Liver (tissue), 8 donors: ENCODE measurements at regions not wholly inside any gene's neighbourhood (a gene's known extent, or its start where the extent isn't known, plus 50 kb on each side); places are given as distances from the start of the nearest gene placed in this dataset.

ENCODE experiments used
- DNase-seq: peaks from one replicate; pipeline ENCODE4 v3.0.0-alpha.2; 2017; ENCODE audit warnings: low spot score
- H3K27ac ChIP-seq, 2 donors: one replicate each; pipeline ENCODE4 v1.7.0; 2013; ENCODE audit warnings: inconsistent platforms in 2 of 2, low read length in 2 of 2, control low read depth in 1 of 2, low read depth in 1 of 2, mild to moderate bottlenecking in 1 of 2
- H3K27me3 ChIP-seq, 4 donors: one replicate each; pipeline versions ENCODE4 v1.6.1 to v1.7.0; 2013; ENCODE audit warnings: low read length in 3 of 4, inconsistent platforms in 1 of 4, mild to moderate bottlenecking in 1 of 4, moderate library complexity in 1 of 4; ENCODE audit not compliant: control insufficient read depth in 4 of 4, insufficient read depth in 4 of 4
- H3K36me3 ChIP-seq, 4 donors: one replicate each; pipeline versions ENCODE4 v1.6.1 to v1.7.0; 2013; ENCODE audit warnings: low read length in 3 of 4, mild to moderate bottlenecking in 3 of 4, low read depth in 1 of 4, moderate library complexity in 1 of 4; ENCODE audit not compliant: control insufficient read depth in 4 of 4, insufficient read depth in 3 of 4
- H3K4me1 ChIP-seq, 4 donors: one replicate each; pipeline versions ENCODE4 v1.6.1 to v1.7.0; 2013; ENCODE audit warnings: low read length in 3 of 4, mild to moderate bottlenecking in 3 of 4, moderate library complexity in 1 of 4; ENCODE audit not compliant: control insufficient read depth in 4 of 4, insufficient read depth in 4 of 4
- H3K4me3 ChIP-seq, 3 donors: one replicate each; pipeline versions ENCODE4 v1.6.1 to v1.7.0; 2013; ENCODE audit warnings: low read length in 3 of 3, control low read depth in 1 of 3, low read depth in 1 of 3, mild to moderate bottlenecking in 1 of 3
- H3K9ac ChIP-seq, 2 donors: one replicate each; pipeline ENCODE4 v1.7.0; 2013; ENCODE audit warnings: low read length in 2 of 2, mild to moderate bottlenecking in 2 of 2, moderate library complexity in 2 of 2, control low read depth in 1 of 2, low read depth in 1 of 2
- H3K9me3 ChIP-seq, 4 donors: one replicate each; pipeline versions ENCODE4 v1.6.1 to v1.7.0; 2013; ENCODE audit warnings: low read length in 3 of 4; ENCODE audit not compliant: control insufficient read depth in 4 of 4
- EGR1 ChIP-seq, 2 donors: IDR thresholded peaks; 2 replicates each; pipeline ENCODE4 v1.6.1; 2016 to 2018; ENCODE audit warnings: antibody characterized with exemption in 2 of 2, low read depth in 2 of 2
- FOXA1 ChIP-seq: IDR thresholded peaks from 2 replicates; pipeline ENCODE4 v1.6.1; 2016; ENCODE audit warnings: antibody characterized with exemption
- FOXA2 ChIP-seq: IDR thresholded peaks from 2 replicates; pipeline ENCODE4 v1.6.1; 2016; ENCODE audit warnings: antibody characterized with exemption
- GABPA ChIP-seq, 2 donors: IDR thresholded peaks in 1 of 2; conservative IDR thresholded peaks in 1 of 2; 2 replicates each; pipeline ENCODE4 v1.6.1; 2016; ENCODE audit warnings: antibody characterized with exemption in 2 of 2, mild to moderate bottlenecking in 1 of 2, moderate library complexity in 1 of 2
- HNF4A ChIP-seq, 2 donors: conservative IDR thresholded peaks; 2 replicates each; pipeline ENCODE4 v1.6.1; 2016; ENCODE audit warnings: antibody characterized with exemption in 2 of 2, mild to moderate bottlenecking in 2 of 2
- HNF4G ChIP-seq: IDR thresholded peaks from 2 replicates; pipeline ENCODE4 v1.6.1; 2016; ENCODE audit warnings: antibody characterized with exemption
- JUND ChIP-seq, 2 donors: IDR thresholded peaks; 2 replicates each; pipeline ENCODE4 v1.6.1; 2016; ENCODE audit warnings: antibody characterized with exemption in 2 of 2
- NR2F2 ChIP-seq: IDR thresholded peaks from 2 replicates; pipeline ENCODE4 v1.6.1; 2016; ENCODE audit warnings: antibody characterized with exemption
- RXRA ChIP-seq, 2 donors: IDR thresholded peaks; 2 replicates each; pipeline ENCODE4 v1.6.1; 2017 to 2018; ENCODE audit warnings: antibody characterized with exemption in 2 of 2, mild to moderate bottlenecking in 1 of 2
- SP1 ChIP-seq: IDR thresholded peaks from 2 replicates; pipeline ENCODE4 v1.6.1; 2018; ENCODE audit warnings: antibody characterized with exemption, mild to moderate bottlenecking
- YY1 ChIP-seq: IDR thresholded peaks from 2 replicates; pipeline ENCODE4 v1.6.1; 2016; ENCODE audit warnings: antibody characterized with exemption, mild to moderate bottlenecking
- WGBS: extraction: QIAGEN DNeasy Blood & Tissue Kit; methylation state at CpG from one replicate; pipeline ENCODE4 v1.1.7; 2013; 5-methylcytosine and 5-hydroxymethylcytosine counted together
- TF ChIP-seq, protein P1 (sequence below): IDR thresholded peaks from 2 replicates; pipeline ENCODE4 v1.6.1; 2016; ENCODE audit warnings: antibody characterized with exemption
- TF ChIP-seq, protein P2 (sequence below): IDR thresholded peaks from 2 replicates; pipeline ENCODE4 v1.6.1; 2016; ENCODE audit warnings: antibody characterized with exemption, mild to moderate bottlenecking
- TF ChIP-seq, protein P3 (sequence below): fragments of 150-350 bp; IDR thresholded peaks from 2 replicates; pipeline ENCODE4 v1.5.1; 2017; ENCODE audit warnings: improper control_type of control experiment, low read depth, low read length; ENCODE audit not compliant: missing input control
- TF ChIP-seq, protein P4 (sequence below): IDR thresholded peaks from 2 replicates; pipeline ENCODE4 v1.6.1; 2016; ENCODE audit warnings: antibody characterized with exemption
- TF ChIP-seq, protein P5 (sequence below): IDR thresholded peaks from 2 replicates; pipeline ENCODE4 v1.6.1; 2016; ENCODE audit warnings: antibody characterized with exemption
- donor health status: healthy.
- donor health status: healthy.
- donor health status: healthy.
- donor health status: healthy.
- donor health status: healthy.

DNA sequence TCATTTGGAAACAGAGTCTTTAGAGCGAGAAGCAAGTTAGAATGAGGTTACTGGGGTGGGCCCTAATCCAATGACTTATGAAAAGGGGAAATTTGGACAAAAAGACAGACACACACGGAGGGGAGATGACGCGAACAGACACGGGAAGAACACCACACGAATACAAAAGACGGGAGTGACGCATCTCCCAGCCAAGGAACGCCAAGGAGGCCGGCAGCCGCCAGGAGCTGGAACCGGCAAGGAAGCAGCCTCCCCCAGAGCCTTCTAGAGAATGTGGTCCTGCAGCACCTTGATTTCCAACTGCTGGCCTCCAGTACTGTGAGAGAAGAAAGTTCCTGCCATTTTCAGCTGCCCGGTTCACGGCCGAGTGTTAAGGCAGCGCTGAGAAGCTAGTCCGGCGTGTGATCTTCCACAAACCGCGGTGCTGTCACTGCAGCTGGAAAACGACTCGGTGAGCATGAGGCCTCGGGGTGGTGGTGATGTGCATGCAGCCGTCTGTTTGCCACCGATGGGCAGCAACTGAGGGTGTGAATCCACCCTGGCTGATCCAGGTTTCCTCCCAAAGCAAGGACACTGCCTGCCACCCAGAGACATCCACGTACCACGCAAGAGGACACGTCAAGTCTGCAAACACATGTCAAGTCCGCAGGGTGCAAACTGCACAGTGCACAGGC, 124.5 kb downstream of the NCOR2 start:
- TF ChIP-seq SP1: no peak
- no peak for TF ChIP-seq RXRA (IDR thresholded peaks at IDR 0.05)
- no peaks in the 10 kb centered on the region for H3K27me3 ChIP-seq
- DNase-seq: no peak
- H3K36me3 ChIP-seq: peaks cover 0 to 13% (median 10%) of the 10 kb centered on the region in 4 donors
- H3K4me3 ChIP-seq: no peak overlapping the region
- WGBS: 97% methylated on average over 29 of the region's 29 CpGs
- no peaks in the 10 kb centered on the region for H3K4me1 ChIP-seq
- H3K9ac ChIP-seq: no peak overlapping the region
- H3K9me3 ChIP-seq: no peaks in the 10 kb centered on the region
- no peak overlapping the region for H3K27ac ChIP-seq

DNA sequence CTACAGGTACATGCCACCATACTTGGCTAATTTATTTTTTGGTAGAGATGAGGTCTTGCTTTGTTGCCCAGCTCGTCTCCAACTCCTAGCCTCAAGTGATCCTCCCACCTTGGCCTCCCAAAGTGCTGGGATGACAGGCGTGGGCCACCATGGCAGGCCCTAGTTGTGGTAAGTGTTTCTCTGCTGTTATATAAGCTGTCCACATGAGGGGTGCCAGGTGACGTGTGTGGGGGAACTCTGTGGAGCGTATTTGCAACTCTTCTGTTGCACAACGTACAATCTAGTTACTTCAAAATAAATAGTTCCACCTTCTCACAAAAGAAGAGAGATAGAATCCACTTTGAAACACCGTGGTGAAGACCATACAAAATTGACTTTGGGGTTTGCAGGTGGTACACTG, 125.1 kb downstream of the NCOR2 start:
- Histone ChIP-seq H3K9ac (no peak overlapping the region), H3K4me3 (no peak overlapping the region), H3K9me3 (no peaks in the 10 kb centered on the region), H3K27ac (no peak overlapping the region), H3K4me1 (no peaks in the 10 kb centered on the region), H3K27me3 (no peaks in the 10 kb centered on the region), H3K36me3 (peaks cover 0 to 13% (median 10%) of the 10 kb centered on the region in 4 donors)
- TF ChIP-seq YY1: no peak
- TF ChIP-seq, protein P1, sequence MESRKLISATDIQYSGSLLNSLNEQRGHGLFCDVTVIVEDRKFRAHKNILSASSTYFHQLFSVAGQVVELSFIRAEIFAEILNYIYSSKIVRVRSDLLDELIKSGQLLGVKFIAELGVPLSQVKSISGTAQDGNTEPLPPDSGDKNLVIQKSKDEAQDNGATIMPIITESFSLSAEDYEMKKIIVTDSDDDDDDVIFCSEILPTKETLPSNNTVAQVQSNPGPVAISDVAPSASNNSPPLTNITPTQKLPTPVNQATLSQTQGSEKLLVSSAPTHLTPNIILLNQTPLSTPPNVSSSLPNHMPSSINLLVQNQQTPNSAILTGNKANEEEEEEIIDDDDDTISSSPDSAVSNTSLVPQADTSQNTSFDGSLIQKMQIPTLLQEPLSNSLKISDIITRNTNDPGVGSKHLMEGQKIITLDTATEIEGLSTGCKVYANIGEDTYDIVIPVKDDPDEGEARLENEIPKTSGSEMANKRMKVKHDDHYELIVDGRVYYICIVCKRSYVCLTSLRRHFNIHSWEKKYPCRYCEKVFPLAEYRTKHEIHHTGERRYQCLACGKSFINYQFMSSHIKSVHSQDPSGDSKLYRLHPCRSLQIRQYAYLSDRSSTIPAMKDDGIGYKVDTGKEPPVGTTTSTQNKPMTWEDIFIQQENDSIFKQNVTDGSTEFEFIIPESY: no peak
- TF ChIP-seq, protein P2, sequence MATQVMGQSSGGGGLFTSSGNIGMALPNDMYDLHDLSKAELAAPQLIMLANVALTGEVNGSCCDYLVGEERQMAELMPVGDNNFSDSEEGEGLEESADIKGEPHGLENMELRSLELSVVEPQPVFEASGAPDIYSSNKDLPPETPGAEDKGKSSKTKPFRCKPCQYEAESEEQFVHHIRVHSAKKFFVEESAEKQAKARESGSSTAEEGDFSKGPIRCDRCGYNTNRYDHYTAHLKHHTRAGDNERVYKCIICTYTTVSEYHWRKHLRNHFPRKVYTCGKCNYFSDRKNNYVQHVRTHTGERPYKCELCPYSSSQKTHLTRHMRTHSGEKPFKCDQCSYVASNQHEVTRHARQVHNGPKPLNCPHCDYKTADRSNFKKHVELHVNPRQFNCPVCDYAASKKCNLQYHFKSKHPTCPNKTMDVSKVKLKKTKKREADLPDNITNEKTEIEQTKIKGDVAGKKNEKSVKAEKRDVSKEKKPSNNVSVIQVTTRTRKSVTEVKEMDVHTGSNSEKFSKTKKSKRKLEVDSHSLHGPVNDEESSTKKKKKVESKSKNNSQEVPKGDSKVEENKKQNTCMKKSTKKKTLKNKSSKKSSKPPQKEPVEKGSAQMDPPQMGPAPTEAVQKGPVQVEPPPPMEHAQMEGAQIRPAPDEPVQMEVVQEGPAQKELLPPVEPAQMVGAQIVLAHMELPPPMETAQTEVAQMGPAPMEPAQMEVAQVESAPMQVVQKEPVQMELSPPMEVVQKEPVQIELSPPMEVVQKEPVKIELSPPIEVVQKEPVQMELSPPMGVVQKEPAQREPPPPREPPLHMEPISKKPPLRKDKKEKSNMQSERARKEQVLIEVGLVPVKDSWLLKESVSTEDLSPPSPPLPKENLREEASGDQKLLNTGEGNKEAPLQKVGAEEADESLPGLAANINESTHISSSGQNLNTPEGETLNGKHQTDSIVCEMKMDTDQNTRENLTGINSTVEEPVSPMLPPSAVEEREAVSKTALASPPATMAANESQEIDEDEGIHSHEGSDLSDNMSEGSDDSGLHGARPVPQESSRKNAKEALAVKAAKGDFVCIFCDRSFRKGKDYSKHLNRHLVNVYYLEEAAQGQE: no peak
- TF ChIP-seq SP1: no peak
- TF ChIP-seq HNF4A (conservative IDR thresholded peaks at IDR 0.05): no peak
- TF ChIP-seq JUND (IDR thresholded peaks at IDR 0.05): no peak
- TF ChIP-seq NR2F2: no peak
- no peak for TF ChIP-seq FOXA1
- no peak for TF ChIP-seq EGR1 (IDR thresholded peaks at IDR 0.05; ENCODE audit: low read depth in 2 of 2)
- TF ChIP-seq, protein P3, sequence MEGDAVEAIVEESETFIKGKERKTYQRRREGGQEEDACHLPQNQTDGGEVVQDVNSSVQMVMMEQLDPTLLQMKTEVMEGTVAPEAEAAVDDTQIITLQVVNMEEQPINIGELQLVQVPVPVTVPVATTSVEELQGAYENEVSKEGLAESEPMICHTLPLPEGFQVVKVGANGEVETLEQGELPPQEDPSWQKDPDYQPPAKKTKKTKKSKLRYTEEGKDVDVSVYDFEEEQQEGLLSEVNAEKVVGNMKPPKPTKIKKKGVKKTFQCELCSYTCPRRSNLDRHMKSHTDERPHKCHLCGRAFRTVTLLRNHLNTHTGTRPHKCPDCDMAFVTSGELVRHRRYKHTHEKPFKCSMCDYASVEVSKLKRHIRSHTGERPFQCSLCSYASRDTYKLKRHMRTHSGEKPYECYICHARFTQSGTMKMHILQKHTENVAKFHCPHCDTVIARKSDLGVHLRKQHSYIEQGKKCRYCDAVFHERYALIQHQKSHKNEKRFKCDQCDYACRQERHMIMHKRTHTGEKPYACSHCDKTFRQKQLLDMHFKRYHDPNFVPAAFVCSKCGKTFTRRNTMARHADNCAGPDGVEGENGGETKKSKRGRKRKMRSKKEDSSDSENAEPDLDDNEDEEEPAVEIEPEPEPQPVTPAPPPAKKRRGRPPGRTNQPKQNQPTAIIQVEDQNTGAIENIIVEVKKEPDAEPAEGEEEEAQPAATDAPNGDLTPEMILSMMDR: no peak
- no peak for TF ChIP-seq FOXA2
- TF ChIP-seq, protein P4, sequence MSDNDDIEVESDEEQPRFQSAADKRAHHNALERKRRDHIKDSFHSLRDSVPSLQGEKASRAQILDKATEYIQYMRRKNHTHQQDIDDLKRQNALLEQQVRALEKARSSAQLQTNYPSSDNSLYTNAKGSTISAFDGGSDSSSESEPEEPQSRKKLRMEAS: no peak
- TF ChIP-seq RXRA (IDR thresholded peaks at IDR 0.05): no peak
- TF ChIP-seq, protein P5, sequence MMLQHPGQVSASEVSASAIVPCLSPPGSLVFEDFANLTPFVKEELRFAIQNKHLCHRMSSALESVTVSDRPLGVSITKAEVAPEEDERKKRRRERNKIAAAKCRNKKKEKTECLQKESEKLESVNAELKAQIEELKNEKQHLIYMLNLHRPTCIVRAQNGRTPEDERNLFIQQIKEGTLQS: no peak
- no peak for TF ChIP-seq GABPA (IDR thresholded peaks at IDR 0.05 in 1 of 2, conservative IDR thresholded peaks at IDR 0.05 in 1 of 2)
- TF ChIP-seq HNF4G: no peak
- 93% methylated on average over 6 of the region's 6 CpGs for WGBS
- no peak for DNase-seq
